Activated T-helper 2 cell treated with anti-CD3 and anti-CD28 coated beads, Interferon-gamma antibody, Interleukin-2, Interleukin-4, amounts not matched to agents 10 μg/mL and 5 μg/mL and 100 μg/mL, durations not matched to agents 14 hours and 24 hours and 36 hours (primary cell): ENCODE measurements at regions not wholly inside any gene's neighbourhood (a gene's known extent, or its start where the extent isn't known, plus 50 kb on each side); places are given as distances from the start of the nearest gene placed in this dataset.

Experiments used
- DNase-seq: peaks from one replicate; pipeline ENCODE4 v3.0.0; 2021; ENCODE audit warnings: low spot score
- H3K27ac Mint-ChIP-seq: one replicate; pipeline ENCODE4 v1.8.0; 2021; ENCODE audit warnings: mixed read lengths
- H3K27me3 Mint-ChIP-seq: one replicate; pipeline ENCODE4 v1.8.0; 2021; ENCODE audit warnings: low read depth, mixed read lengths
- H3K36me3 Mint-ChIP-seq: one replicate; pipeline ENCODE4 v1.8.0; 2021; ENCODE audit warnings: low read depth, mixed read lengths
- H3K4me1 Mint-ChIP-seq: one replicate; pipeline ENCODE4 v1.8.0; 2021; ENCODE audit warnings: low read depth, mixed read lengths
- H3K4me3 Mint-ChIP-seq: one replicate; pipeline ENCODE4 v1.8.0; 2021; ENCODE audit warnings: low read depth, mild to moderate bottlenecking, moderate library complexity, mixed read lengths
- H3K9me3 Mint-ChIP-seq: one replicate; pipeline ENCODE4 v1.8.0; 2021; ENCODE audit warnings: mixed read lengths
- intact Hi-C: fragments of 100-400 bp; cut with micrococcal nuclease; formaldehyde crosslinking; loops from one replicate; pipeline ENCODE4 v1.15.1; 2023

DNA sequence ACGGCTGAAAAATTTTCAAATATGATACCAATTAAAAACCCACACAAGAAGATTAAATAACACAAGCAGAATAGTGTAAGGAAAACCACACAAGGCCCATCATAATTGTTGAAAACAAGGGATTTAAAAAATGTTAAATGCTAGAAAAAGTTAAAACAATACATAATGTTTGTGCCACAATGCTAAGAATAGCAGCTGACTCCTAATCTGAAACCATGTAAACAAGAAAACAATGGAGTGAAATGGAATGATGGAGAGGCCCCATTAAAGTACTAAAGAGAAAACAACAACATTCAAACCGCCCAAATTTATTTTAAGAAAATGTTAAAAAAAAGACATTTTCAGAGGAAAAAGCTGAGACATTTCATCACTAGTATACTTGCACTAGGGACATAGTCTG lies 663.6 kb upstream of the NCAM2 start:
- no peak overlapping the region for H3K27ac Mint-ChIP-seq
- H3K36me3 Mint-ChIP-seq = no peaks in the 10 kb centered on the region
- intact Hi-C loops = no loop called here

GRCh38 chr21:20341431-20341830 lies 656.8 kb upstream of the NCAM2 start:
- H3K4me3 Mint-ChIP-seq = no peak overlapping the region

More for the DNA sequence above, 663.6 kb upstream of the NCAM2 start:
- H3K4me1 Mint-ChIP-seq = no peaks in the 10 kb centered on the region
- H3K27me3 Mint-ChIP-seq = no peaks in the 10 kb centered on the region
- H3K4me3 Mint-ChIP-seq = no peak overlapping the region
- peaks cover 27% of the 10 kb centered on the region for H3K9me3 Mint-ChIP-seq
- DNase-seq = no peak

DNA sequence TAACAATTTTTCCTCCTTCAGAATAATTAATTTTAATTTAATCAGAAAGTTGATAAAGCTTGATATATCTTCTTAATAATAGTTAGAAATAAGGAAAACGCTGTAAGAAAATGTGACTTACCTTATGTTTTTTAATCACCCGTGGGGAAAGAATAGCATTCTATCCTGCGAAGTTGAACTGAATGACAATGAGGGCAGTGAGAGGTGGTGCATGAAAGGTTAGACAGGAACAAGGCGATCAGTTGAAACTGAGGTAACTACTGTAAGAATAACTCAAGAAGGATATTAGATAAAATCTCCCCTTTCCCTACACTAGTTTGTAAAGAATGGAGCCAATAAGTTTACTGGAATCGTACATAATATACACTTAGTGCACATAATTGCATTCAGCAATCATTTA lies 655.0 kb upstream of the NCAM2 start:
- H3K4me3 Mint-ChIP-seq = no peak overlapping the region
- no peaks in the 10 kb centered on the region for H3K4me1 Mint-ChIP-seq
- H3K9me3 Mint-ChIP-seq = peaks cover 45% of the 10 kb centered on the region
- DNase-seq = no peak
- H3K36me3 Mint-ChIP-seq = no peaks in the 10 kb centered on the region
- no peaks in the 10 kb centered on the region for H3K27me3 Mint-ChIP-seq
- intact Hi-C loops = no loop called here
- no peak overlapping the region for H3K27ac Mint-ChIP-seq

More at GRCh38 chr21:20341431-20341830, 656.8 kb upstream of the NCAM2 start:
- no peaks in the 10 kb centered on the region for H3K4me1 Mint-ChIP-seq
- intact Hi-C loops = no loop called here
- peaks cover 36% of the 10 kb centered on the region for H3K9me3 Mint-ChIP-seq
- H3K27me3 Mint-ChIP-seq = no peaks in the 10 kb centered on the region
- H3K36me3 Mint-ChIP-seq = no peaks in the 10 kb centered on the region
- no peak overlapping the region for H3K27ac Mint-ChIP-seq
- no peak for DNase-seq

DNA sequence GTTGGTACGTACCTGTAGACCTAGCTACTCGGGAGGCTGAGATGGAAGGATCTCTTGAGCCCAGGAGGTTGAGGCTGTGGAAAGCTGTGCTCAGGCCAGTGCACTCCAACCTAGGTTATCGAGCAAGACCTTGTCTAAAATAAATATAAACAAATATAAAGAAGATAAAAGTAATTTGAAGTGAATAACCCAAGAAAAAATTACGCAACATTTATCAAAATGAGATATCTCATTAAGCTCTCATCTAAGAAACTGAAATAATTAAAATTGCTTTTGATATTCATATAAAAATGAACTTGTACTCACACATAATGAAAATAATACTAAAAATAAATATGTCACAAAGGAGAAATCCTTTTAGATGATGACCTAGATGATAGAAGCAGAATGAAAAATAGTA lies 647.1 kb upstream of the NCAM2 start:
- Mint-ChIP-seq H3K4me3 (no peak overlapping the region), H3K27ac (no peak overlapping the region), H3K9me3 (peaks cover 52% of the 10 kb centered on the region), H3K4me1 (no peaks in the 10 kb centered on the region), H3K36me3 (no peaks in the 10 kb centered on the region), H3K27me3 (no peaks in the 10 kb centered on the region)
- intact Hi-C loops = no loop called here
- DNase-seq = no peak

- Mint-ChIP-seq H3K9me3 (peaks cover 42% of the 10 kb centered on the region), H3K27ac (no peak overlapping the region), H3K4me1 (no peaks in the 10 kb centered on the region), H3K36me3 (no peaks in the 10 kb centered on the region), H3K27me3 (no peaks in the 10 kb centered on the region), H3K4me3 (no peak overlapping the region)
- intact Hi-C loops = no loop called here
- DNase-seq = no peak
These were observed 644.9 kb upstream of the NCAM2 start for GRCh38 chr21:20353351-20353750.

GRCh38 chr21:20373031-20373430 lies 625.2 kb upstream of the NCAM2 start:
- Mint-ChIP-seq H3K4me1 (no peaks in the 10 kb centered on the region), H3K4me3 (no peak overlapping the region), H3K27ac (no peak overlapping the region), H3K27me3 (no peaks in the 10 kb centered on the region), H3K9me3 (peaks cover 38% of the 10 kb centered on the region), H3K36me3 (no peaks in the 10 kb centered on the region)
- DNase-seq = no peak
- intact Hi-C loops = no loop called here

DNA sequence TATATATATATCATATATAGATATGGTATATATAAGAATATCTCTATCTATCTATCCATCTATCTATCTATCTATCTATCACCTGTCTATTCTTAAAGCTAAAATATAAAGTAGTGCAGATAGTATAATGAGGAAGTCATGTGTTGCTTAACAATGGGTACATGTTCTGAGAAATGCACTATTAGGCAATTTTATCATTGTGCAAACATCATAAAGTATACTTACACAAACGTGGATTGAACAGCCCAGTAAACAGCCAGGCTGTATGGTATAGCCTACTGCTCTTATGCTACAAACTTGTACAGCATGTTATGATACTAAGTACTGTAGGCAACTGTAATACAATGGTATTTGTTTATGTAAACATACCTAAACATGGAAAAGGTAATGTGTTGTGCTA lies 621.0 kb upstream of the NCAM2 start:
- intact Hi-C loops = no loop called here
- no peak for DNase-seq
- no peaks in the 10 kb centered on the region for H3K4me1 Mint-ChIP-seq
- no peaks in the 10 kb centered on the region for H3K36me3 Mint-ChIP-seq
- no peak overlapping the region for H3K27ac Mint-ChIP-seq
- no peaks in the 10 kb centered on the region for H3K27me3 Mint-ChIP-seq
- no peak overlapping the region for H3K4me3 Mint-ChIP-seq
- peaks cover 36% of the 10 kb centered on the region for H3K9me3 Mint-ChIP-seq

GRCh38 chr21:20388400-20388799 lies 609.8 kb upstream of the NCAM2 start:
- DNase-seq = no peak
- Mint-ChIP-seq H3K9me3 (peaks cover 75% of the 10 kb centered on the region), H3K36me3 (no peaks in the 10 kb centered on the region), H3K27ac (no peak overlapping the region), H3K4me3 (no peak overlapping the region), H3K27me3 (no peaks in the 10 kb centered on the region), H3K4me1 (no peaks in the 10 kb centered on the region)
- intact Hi-C loops = no loop called here

GRCh38 chr21:20396798-20397197 lies 601.4 kb upstream of the NCAM2 start:
- no peaks in the 10 kb centered on the region for H3K4me1 Mint-ChIP-seq
- H3K27ac Mint-ChIP-seq = no peak overlapping the region
- intact Hi-C loops = no loop called here
- H3K9me3 Mint-ChIP-seq = peaks cover 53% of the 10 kb centered on the region
- no peak overlapping the region for H3K4me3 Mint-ChIP-seq
- no peaks in the 10 kb centered on the region for H3K27me3 Mint-ChIP-seq
- DNase-seq = no peak
- H3K36me3 Mint-ChIP-seq = no peaks in the 10 kb centered on the region

- Mint-ChIP-seq H3K27ac (no peak overlapping the region), H3K4me3 (no peak overlapping the region), H3K27me3 (no peaks in the 10 kb centered on the region), H3K9me3 (peaks cover 49% of the 10 kb centered on the region), H3K36me3 (no peaks in the 10 kb centered on the region), H3K4me1 (no peaks in the 10 kb centered on the region)
- DNase-seq = no peak
- intact Hi-C loops = no loop called here
These were observed 593.3 kb upstream of the NCAM2 start for GRCh38 chr21:20404915-20405314.

DNA sequence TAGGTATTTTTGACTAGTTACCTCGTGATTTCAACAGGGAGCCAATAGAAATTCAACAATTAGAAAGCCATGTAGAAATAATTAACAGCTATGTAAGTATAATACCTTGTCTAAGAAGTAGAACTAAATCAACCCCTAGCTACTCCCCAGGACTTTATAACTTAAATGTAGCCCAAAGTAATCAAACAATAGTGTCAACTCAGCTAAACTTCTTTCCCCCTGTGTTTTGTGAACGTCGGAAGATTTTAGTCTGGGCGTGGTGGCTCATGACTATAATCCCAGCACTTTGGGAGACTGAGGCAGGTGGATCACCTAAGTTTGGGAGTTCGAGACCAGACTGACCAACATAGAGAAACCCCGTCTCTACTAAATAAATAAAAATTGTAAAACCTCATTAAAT lies 579.9 kb upstream of the NCAM2 start:
- peaks cover 75% of the 10 kb centered on the region for H3K9me3 Mint-ChIP-seq
- H3K4me1 Mint-ChIP-seq = no peaks in the 10 kb centered on the region
- DNase-seq = no peak
- intact Hi-C loops = no loop called here
- H3K27ac Mint-ChIP-seq = no peak overlapping the region
- H3K27me3 Mint-ChIP-seq = no peaks in the 10 kb centered on the region
- no peak overlapping the region for H3K4me3 Mint-ChIP-seq
- no peaks in the 10 kb centered on the region for H3K36me3 Mint-ChIP-seq

DNA sequence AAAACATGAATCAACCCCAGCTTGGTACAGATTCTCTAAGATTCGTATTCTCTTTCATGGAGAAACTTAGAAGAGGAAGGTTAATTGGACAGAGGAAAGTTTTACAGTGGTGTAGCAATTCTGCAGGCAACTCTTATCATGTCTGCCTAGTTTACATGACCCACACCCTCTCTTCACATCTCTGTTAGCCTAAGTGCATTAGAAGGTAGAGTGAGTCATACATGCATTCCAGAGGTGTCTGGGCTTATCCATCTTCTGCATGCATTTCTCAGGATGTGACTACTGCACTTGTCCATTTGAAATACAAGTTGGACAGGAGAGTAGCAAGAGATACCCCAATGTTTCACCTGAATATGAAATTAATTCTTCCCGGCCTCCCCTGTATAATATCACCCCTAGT lies 578.4 kb upstream of the NCAM2 start:
- Mint-ChIP-seq H3K9me3 (peaks cover 69% of the 10 kb centered on the region), H3K36me3 (no peaks in the 10 kb centered on the region), H3K27me3 (no peaks in the 10 kb centered on the region), H3K4me1 (no peaks in the 10 kb centered on the region), H3K27ac (no peak overlapping the region), H3K4me3 (no peak overlapping the region)
- no peak for DNase-seq
- intact Hi-C loops = no loop called here

GRCh38 chr21:20424943-20425342 lies 573.3 kb upstream of the NCAM2 start:
- intact Hi-C loops = no loop called here
- no peaks in the 10 kb centered on the region for H3K4me1 Mint-ChIP-seq
- no peak overlapping the region for H3K4me3 Mint-ChIP-seq
- no peaks in the 10 kb centered on the region for H3K27me3 Mint-ChIP-seq
- no peak for DNase-seq
- no peaks in the 10 kb centered on the region for H3K36me3 Mint-ChIP-seq
- H3K9me3 Mint-ChIP-seq = peaks cover 57% of the 10 kb centered on the region
- no peak overlapping the region for H3K27ac Mint-ChIP-seq

DNA sequence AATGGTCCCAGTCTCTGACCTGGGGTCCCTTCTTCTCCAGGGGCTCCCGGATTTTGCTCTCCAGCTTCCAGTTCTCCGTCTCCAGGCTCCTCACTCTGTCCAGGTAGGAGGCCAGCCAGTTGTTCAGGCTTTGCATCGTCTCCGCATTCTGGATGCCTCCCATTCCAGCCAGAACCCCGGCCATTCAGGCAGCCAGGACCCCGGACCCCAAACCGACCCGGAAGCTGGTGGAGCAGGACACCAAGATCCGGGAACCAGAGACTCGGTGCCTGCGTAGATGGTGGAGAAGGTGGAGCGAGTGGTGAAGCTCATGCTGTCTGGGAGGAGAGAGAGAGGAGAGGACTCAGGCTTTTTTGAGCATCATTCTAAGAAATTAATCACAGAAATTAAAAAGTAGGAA lies 572.4 kb upstream of the NCAM2 start:
- intact Hi-C loops = no loop called here
- Mint-ChIP-seq H3K27me3 (no peaks in the 10 kb centered on the region), H3K4me3 (no peak overlapping the region), H3K36me3 (no peaks in the 10 kb centered on the region), H3K4me1 (no peaks in the 10 kb centered on the region), H3K9me3 (peaks cover 54% of the 10 kb centered on the region), H3K27ac (no peak overlapping the region)
- no peak for DNase-seq
